Activated CD8-positive, alpha-beta memory T cell treated with anti-CD3 and anti-CD28 coated beads, Interleukin-2, amount 50 U/mL, for 48 hours (primary cell): ENCODE measurements at regions not wholly inside any gene's neighbourhood (a gene's known extent, or its start where the extent isn't known, plus 50 kb on each side); places are given as distances from the start of the nearest gene placed in this dataset.

Experiments
- DNase-seq: peaks from one replicate; pipeline ENCODE4 v3.0.0-alpha.2; 2020

- no peak for DNase-seq
Observed at GRCh38 chr13:111927181-111927540, 139.8 kb upstream of the SOX1 start.

- DNase-seq: no peak
Observed at GRCh38 chr13:111929036-111929616, 137.8 kb upstream of the SOX1 start.

- DNase-seq: no peak
Observed at GRCh38 chr13:111936267-111936925, 130.6 kb upstream of the SOX1 start.

- DNase-seq: no peak
Observed at GRCh38 chr13:111937777-111938311, 129.1 kb upstream of the SOX1 start.

GRCh38 chr13:111938741-111939665, 127.9 kb upstream of the SOX1 start:
- DNase-seq: no peak

- no peak for DNase-seq
Observed at GRCh38 chr13:111939666-111940278, 127.2 kb upstream of the SOX1 start.

- no peak for DNase-seq
Observed at GRCh38 chr13:111940892-111941291, 126.1 kb upstream of the SOX1 start.

- DNase-seq: no peak
Observed at GRCh38 chr13:111941845-111942447, 125.0 kb upstream of the SOX1 start.

GRCh38 chr13:111943229-111943795, 123.6 kb upstream of the SOX1 start:
- DNase-seq: no peak

GRCh38 chr13:111944171-111944583, 122.8 kb upstream of the SOX1 start:
- no peak for DNase-seq

GRCh38 chr13:111945086-111945485, 121.9 kb upstream of the SOX1 start:
- DNase-seq: no peak

- DNase-seq: no peak
Observed at GRCh38 chr13:111946214-111946613, 120.7 kb upstream of the SOX1 start.

- no peak for DNase-seq
Observed at GRCh38 chr13:111947026-111947810, 119.7 kb upstream of the SOX1 start.

- no peak for DNase-seq
Observed at GRCh38 chr13:111947876-111948275, 119.1 kb upstream of the SOX1 start.

- DNase-seq: no peak
Observed at GRCh38 chr13:111948281-111948680, 118.7 kb upstream of the SOX1 start.

GRCh38 chr13:111948811-111949210, 118.1 kb upstream of the SOX1 start:
- DNase-seq: no peak

- no peak for DNase-seq
Observed at GRCh38 chr13:111949311-111949710, 117.6 kb upstream of the SOX1 start.

GRCh38 chr13:111950697-111951096, 116.3 kb upstream of the SOX1 start:
- no peak for DNase-seq

- no peak for DNase-seq
Observed at GRCh38 chr13:111952032-111952431, 114.9 kb upstream of the SOX1 start.

GRCh38 chr13:111952814-111953213, 114.1 kb upstream of the SOX1 start:
- DNase-seq: no peak

GRCh38 chr13:111953546-111954178, 113.3 kb upstream of the SOX1 start:
- no peak for DNase-seq
